GM18858 (cell line): ENCODE measurements at regions not wholly inside any gene's neighbourhood (a gene's known extent, or its start where the extent isn't known, plus 50 kb on each side); places are given as distances from the start of the nearest gene placed in this dataset.
"Not testable (repeated sequence)": the region's sequence is repeated elsewhere in the genome, so short reads cannot be mapped to it uniquely, and the experiment has no call there.

ENCODE experiments used
- ATAC-seq: cut with Tn5 transposase; IDR thresholded peaks from one replicate; pipeline ENCODE4 v1.9.1; 2021; ENCODE audit not compliant: unreplicated experiment

DNA sequence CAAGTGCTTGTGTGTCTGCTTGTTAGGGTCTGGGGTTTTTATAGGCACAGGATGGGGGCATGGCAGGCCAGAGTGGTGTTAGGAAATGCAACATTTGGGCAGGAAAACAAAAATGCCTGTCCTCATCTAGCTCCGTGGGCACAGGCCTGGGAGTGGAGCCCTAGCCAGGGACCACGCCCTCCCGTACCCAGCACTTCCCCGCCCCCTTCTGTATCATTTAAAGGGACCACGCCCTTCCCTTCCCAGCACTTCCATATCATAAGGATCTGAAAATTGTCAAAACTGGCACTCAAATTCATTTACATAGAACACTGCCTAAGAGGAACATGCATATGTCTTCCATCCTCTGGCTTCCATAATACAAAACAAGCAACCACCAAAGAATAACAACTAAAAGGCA, 185.8 kb downstream of the B3GLCT start:
- no peak for ATAC-seq

DNA sequence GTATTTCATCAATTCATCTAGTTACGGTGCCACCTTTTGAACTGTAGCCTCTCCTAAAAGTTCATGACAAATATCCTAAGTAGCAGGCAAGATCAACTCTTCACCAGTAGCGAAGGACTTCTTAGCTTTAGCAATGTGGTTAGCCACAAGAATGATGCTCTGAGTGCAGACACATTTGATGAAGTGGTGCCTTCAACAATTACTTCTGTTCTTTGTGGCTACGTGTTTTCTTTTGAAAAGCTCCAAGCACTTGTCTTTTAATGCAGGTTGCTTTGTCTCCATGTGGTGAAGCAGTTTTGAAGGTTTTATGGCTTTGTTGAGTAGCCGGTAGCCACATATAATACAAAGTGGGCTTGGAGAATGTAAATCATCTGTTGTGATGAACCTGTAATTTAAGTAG, 194.7 kb downstream of the B3GLCT start:
- no peak for ATAC-seq

DNA sequence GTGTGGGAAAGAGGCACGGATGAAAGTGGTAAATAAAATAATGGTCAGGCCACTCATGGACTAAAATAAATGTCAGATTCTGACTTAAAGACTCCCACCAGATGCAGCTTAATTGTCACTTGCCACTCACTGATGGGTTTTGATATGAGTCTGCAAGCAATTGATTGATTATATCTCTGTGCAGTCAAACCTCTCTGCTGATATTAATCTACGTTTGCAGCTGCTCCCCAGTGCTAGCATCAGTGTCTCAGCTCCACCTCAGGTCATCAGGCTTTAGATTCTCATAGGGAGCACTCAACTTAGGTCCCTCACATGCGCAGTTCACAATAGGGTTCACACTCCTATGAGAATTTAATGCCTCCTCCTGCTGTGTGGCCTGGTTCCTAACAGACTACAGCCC, 195.3 kb downstream of the B3GLCT start:
- ATAC-seq: no peak

DNA sequence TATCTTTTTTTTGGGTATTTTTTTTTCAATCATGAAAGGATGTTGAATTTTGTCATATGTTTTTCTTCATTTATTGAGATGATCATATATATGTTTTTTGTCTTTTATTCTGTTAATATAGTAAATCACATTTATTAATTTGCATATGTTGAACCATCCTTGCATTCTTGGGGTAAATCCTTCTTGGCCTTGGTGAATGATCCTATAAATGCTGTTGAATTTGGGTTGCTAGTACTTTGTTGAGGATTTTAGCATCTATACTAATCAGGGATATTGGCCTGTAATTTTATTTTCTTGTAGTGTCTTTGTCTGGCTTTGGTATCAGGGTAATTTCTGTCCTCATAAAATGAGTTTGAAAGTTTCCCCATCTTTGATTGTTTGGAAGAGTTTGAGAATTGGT, 199.9 kb downstream of the B3GLCT start:
- no peak for ATAC-seq

DNA sequence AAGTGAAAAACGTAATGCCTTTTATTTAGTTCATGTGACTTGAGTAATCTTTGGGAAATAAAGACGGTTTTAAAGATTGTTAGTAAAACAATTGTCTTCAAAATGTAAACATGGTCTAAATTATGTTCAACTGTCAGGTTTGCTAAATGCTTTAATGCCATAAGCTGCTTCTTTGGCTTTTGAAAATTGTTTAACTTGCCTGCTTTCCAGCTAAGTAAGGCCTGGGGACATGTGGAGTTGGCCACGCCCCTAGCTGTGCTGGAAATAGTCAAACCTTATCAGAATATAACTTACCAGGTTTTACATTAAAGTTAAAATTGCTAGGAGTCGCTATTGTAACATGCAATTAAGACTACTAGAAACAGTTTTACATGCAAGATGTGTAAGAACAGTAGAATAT, 203.9 kb downstream of the B3GLCT start:
- ATAC-seq: not testable (repeated sequence)

DNA sequence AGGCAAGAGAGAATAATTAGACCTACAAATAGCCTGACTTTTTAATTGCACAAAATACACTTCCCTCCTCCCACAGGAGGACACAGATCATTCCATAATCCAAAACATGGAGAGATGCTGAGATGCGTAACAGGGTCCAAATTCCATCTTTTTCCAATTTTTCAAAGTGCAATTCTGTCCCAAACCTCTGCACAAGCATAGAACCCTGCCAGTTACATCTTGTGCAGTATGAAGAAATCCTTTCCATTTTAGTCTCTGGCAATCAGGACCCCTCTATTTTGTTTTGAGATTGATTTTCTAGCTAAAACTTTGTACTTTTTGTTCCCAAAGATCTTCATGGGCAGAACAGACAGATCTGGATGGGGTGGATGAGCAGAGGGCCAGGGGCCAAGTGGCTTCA, 209.2 kb downstream of the B3GLCT start:
- no peak for ATAC-seq

DNA sequence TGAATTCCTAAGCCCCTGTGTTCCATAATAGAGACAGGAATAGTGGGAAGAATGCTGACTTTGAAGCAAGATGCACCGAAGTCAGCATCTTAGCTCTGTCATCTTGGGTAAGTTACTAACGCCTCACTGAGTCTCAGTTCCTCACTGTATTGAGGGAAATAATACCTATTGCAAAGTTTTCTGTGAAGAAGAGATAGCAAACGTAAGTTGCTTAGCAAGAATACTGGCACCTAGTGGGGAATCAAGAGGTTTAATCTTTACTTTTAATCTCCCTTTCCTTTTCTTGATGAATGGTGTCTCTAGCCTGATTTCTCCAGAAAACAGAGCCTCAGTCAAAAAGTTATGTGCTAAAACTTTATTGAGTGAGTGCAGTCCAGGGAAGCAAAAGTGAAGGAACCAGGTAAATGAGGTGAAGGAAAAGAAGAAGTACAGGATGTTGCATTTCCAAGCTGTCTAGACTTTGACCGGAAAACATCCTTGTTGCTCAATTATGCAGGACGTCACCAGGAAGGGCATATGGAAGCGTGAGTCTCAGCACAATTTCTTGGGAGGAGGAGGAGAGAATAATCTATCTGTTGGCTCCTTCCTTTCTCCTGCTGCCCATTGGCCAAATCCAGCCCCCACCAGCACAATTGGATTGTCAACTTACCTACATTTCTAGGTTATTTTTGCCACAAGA, 210.0 kb downstream of the B3GLCT start:
- no peak for ATAC-seq

DNA sequence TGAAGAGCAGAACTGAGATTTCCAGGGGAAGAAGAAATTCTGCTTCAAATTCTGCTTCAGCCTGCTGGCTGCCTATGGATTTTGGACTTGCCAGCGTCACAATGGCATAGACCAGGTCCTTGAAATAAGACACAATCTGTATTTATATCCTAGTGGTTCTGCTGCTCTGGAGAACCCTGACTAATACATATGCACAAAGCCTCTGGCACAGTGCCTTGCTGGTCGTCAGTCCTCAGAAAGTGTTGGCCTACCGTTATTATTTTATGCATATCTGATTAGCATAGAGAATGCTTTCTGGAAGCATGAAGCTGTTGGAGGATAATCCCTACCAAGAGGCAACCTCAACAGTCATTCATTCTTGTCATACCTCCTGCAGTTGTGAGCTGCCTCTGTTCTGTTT, 213.7 kb downstream of the B3GLCT start:
- no peak for ATAC-seq

DNA sequence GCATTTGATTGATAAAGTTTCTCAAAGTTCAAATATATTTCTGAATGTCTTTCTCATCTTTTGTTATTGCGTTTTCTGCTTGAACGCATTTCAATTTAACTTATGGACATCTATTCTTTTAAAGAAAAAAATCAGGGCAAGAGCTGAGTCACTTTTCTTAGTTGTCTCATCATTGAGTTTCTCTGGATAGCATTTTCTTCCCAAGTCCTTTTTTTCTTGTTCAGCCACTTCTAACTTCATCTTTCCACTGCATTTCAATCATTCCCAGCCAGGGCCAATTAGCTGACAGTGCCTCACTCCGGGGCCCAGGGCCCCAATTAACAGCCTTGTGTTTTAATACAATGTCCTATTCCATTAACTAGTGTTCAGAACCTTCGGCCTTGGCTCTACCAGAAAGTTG, 216.3 kb downstream of the B3GLCT start:
- ATAC-seq: no peak

DNA sequence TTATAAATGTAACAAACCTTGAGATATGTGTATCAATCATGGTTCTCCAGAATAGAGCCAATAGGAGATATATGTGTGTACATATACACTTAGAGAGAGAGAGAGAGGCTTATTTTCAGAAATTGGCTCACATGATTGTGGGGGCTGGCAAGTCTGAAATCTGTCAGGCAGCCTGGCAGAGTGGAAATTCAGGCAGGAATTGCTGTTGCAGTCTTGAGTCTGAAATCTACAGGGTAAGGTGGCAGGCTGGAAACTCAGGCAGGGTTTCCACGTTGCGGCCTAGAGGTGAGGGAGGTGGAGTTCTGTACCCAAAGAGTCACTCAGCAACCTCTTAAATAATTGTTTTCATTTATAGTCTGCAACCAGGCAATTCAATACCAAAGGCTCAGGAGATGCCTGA, 218.4 kb downstream of the B3GLCT start:
- no peak for ATAC-seq

DNA sequence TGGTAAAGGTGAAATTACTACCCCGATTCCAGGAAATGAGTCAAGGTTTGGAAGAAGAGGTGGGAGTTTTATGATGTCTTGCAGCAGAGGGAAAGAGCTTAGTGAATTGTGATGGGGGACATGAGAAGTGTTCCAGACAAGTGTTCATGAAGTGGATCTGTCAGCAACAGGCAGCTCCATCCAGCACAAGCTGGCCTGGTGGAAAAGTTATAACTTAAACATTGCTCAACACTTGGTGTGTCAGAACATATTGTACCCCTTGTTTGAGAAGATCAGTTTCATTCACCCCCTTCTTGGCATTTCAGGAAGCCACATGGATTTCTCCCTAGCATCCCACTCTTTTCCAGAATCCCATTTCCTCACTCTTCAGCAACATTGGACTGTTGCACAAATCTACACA, 222.0 kb downstream of the B3GLCT start:
- no peak for ATAC-seq

DNA sequence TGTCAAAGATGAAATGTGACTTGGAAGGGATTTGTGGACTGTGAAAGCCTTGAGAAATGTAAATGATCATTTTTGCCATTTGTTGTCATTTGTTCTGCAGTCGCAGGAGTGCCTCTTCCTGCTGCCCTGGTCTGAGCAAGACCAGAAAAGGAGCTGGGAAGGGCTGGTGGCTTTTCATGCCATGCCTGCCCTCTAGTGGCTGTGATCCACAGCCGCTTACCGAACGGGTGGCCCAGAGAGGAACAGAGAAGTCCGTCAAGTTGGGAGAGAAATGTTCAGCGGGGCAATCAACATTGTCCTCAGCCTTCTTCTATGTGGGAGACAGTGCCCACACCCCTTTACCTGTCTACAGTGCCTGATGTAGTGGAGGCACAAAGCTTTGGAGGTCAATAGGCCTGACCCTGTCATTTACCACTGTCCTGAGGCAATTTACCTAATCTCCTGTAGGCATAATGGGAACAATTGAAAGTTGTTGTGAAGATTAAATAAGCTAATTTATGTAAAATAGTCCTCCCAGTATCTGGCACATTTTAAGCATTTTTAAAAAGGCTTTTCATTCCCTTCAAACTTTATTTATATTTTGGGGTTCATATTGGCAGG, 224.5 kb downstream of the B3GLCT start:
- ATAC-seq: peak; percentile 96

DNA sequence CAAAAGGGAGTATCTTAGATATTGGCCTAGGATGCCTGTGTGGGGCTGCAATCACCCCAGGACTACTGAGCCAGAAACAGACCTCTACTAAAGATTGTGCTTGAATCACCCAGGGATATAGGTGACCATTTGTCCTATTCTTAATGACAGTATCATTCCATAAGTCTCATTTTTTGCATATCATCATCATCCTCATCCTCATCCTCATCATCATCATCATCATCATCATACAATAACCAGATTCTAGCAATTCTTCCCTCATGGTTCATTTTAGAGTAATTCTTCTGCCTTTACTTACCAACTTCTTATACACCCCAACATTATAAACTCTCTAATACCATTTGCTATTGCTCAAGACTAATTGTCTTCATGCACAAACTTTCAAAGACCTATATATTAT, 226.6 kb downstream of the B3GLCT start:
- ATAC-seq: no peak

DNA sequence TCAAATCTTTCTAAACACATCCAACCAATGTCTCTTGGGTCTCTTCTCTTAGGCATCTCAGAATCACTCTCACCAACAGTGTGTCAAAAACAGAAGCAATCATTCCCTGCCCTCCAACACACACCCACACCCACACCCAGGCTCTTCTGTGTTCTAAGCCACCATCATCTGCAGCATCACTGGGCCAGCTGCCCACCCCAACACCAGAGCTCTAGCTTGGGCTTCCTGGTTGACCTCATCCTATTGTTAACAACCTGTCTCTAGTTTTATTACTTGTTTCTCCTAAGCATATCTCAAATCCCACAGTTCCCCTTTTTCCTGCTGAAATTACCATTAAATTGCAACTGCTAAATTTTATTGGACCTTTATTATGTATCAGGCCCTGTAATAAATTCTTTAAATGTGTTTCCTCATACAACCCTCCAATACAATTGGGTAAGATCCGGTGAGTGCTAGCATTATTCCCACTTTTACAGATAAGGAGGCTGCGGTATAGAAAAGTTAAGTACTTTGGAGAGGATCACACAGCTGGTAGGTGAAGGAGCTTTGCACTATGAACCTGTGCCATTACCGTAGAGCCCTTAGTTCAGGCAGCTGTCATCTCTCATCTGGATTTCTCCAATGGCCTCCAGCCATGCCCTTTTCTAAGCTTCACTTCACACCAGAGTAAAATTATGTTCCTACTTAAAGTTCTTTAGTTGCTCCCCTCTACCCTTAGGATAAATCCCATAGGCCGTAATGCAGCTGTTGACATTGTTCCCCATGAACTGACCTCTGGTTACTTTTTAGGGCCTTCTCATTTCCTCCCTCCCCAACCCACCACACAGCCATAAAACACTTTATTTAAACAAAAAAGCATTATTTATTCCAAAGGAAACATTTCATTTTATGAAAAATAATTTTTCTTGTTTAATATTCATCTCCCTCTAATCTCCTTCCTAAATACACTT, 227.7 kb downstream of the B3GLCT start:
- ATAC-seq: no peak

DNA sequence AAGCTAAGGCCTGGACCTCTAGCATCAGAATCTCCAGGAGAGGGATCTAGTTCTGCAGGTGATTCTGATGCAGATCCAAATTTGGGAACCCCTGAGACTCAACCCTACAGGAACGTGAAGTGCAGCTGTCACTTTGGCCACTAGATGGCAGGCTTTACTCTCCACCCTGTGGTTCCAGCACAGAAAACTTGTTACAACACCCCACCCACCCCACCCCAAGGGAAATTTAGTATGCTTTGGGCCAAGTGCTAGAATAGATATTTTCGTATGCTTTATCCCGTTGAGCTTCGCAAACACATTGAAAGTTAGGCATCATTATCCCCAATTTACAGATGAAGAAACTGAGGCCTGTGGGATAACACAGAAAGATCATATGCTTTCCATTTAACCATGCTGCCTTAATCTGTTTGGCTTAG, 232.0 kb downstream of the B3GLCT start:
- peak; percentile 63 for ATAC-seq

DNA sequence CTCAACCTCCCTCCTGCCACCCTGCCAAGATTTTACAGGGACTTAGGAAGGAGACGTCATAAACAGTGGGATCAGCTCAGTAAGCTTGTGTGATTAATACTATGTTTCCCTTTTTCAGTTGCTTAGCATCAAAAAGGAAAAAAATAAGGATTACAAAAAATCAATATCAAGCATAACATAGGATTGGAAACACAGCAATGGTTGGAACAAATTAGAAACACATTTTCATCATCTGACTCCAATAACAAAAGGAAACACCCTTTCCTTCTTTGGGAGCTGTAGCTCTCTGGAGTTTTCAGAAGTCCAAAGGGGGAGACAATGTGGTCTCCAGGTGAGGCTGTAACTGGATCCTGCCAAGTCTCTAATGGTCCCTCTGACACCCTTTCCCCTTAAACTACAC, 233.4 kb downstream of the B3GLCT start:
- no peak for ATAC-seq

DNA sequence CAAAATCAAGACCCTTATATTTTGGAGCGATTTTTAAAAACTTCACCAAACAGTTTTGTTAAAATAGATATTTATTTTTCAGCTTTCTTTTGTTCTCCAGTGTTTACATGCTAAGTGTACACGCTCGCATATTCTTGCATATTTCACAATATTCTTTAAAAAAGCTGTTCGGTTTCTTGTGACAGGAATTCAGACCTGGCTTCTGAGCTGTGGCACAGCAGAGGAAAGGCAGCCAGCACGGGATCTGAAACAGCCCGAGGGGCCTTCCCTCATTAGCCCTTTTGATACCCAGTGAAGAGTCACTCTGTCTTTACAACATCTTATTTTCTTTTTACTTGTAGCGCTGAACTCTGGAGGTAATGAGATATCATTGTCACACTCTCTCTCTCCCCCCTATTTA, 234.0 kb downstream of the B3GLCT start:
- ATAC-seq: no peak

DNA sequence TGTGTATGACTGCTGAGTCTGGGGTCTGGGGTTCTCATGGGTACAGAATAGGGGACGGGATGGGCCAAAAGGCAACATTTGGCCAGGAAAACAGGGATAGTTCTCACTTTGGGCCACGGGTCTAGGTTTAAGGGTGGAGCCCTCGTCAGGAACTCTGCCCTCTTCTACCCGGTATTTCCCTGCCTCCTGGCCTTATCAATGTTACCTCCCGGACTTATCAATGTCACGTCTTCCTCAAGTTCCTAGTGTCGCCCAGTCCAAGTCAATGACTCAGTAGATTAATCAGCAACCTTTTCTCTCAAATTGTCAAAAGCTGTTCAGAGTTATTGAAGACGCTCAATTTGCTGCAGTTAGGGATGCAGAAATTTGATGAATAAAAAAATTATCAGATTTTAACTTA, 234.8 kb downstream of the B3GLCT start:
- ATAC-seq: no peak

DNA sequence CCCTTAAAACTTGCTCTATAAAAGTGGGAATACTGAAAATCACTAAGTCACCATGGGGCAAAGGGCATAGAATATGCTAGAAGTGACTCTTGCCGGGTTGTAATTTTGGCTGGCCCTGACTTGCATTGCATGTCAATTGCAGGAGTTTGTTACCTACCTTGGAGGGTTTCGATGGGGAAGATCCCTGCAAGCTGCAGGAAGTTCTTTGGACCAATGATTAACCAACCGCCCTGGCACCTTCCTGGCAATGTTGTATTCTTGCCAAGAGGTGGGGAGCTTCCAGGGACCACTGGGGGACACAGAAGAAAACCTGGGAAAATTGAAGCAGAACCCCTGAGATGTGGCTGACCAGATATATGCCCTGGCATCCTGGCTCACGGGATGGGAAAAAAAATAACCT, 235.8 kb downstream of the B3GLCT start:
- no peak for ATAC-seq

DNA sequence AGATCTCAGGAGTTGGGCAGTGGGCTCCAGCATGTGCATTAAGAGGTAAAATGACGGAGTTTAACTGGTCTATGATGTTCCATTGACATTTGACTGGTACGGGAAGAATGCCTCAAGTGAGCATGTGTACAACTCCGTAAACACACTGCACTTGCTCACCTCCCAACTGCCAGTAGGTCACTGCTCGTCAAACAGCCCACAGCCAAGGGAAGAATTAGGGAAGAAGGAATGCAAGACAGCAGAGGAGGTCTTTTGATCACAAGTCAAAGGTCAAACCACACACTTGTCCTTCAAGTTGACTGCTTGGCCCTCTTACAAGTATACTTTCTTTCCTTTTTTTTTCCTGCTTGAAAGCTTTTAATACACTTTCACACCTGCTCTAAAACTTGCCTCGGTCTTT, 236.7 kb downstream of the B3GLCT start:
- no peak for ATAC-seq

DNA sequence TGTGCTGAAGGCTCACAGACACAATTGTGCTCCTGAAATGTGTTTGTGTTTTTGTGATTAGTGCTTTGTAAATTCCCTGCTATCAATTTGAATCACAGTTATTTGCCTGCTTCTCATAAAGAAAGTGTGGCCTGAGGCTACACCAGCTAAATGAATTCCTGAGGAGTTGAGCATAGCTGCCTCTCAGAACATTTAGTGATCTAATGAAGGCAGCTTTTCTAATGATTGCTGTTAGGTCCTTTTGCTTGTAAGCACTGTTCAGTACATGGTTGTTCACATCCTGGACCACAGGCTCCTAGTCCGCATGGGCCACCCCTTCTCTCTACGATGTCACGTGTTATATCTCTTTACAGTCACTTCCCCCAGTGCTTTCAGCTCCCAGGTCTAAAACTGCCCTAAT, 238.2 kb downstream of the B3GLCT start:
- ATAC-seq: no peak

DNA sequence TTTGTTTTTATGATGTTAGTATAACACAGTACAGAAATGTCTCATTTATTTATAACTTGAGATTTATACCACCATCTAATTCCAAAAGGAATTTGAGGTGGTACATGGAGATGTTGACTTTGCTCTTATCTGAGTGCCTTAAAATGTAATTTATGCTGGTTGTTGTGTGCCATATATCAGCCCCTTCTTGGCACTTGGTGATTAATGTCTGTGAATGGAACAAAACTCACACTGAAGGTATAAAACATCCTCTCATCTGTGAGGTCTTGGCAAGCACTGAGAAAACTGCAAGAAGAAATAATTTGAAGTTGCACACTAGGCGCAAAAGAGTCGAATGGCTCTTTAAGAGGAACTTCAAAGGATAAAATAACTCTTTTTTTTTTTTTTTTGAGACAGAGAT, 240.4 kb downstream of the B3GLCT start:
- no peak for ATAC-seq
